ENCODE measurements at regions not wholly inside any gene's neighbourhood (a gene's known extent, or its start where the extent isn't known, plus 50 kb on each side); places are given as distances from the start of the nearest gene placed in this dataset.

DNA sequence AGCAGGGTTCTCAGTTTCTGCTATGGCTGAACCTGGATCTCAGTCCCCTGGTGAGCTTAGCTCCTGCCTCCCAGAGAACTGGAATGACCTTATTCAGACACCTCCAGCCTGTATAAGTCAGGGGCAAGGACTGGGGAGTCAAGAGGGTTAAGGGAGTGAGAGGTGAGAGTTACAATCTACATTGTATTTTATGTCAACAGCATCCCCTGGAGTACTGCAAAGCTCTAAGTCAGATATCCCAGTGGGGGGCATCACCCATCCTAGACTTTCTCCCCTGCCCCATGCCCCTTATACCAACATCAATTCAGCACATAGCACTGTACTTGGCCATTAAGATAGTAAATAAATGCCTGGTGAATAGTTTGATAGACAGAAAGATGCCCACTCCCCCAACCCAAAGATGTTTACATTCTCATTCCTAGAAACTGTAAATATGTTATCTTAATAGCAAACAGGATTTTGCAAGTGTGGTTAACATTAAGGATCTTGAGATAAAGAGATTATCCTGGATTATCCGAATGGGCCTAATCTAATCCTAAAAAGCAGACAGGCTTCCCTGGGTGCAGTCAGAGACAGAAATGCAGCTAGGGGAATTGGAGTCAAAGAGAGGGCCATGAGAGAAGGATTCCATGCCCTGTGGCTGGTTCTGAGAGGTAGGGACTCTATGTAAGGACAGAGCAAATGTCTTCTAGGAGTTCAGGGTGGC, 132.3 kb upstream of the RASGRP1 start:
- FAIRE-seq = no peak

DNA sequence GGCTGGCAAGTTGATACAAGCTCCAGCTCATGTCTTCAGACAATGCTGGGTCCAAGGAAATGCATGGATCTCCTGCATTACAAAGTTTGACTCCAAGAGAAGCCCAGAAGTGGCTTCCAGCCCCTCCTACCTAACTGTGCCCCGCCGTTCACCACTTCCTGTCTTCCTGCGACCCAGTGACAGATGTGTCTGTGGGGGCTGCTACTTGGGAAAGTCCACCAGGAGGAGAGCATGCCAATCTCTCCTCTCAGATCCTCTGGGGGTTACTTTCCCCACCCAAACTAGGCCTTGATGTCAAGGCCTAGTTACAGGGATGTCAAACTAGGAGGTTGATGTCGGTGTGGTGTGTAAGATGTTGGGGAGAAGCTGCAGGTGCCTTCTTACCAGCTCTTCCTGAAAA, 133.6 kb upstream of the RASGRP1 start:
- no peak for FAIRE-seq

DNA sequence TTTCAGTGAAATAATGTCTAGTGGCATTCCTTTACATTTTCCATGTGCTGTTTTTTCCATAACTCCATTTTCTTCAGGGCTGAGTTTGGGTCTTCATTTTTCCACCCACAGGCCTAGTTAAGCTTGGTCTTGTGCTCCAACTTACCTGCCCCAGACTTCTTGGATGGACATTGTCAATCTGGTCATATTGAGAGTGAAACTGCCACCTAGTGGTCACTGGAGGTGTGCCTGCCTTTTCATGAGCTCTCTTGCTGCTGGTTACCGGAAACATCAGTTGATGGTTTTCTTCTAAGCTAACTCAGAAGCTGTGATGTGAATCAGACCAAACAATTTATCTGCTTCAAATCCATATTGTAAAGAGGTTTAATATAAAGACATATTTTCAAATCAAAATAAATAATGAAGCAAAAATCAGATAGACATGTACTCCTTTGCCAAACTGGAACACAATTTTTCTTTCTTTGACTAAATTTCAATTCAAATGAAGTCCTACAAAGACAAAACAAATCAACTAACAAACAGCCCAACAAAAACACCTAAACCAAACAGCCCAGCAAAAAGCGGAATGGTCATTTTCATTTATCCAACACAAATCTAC, 135.1 kb upstream of the RASGRP1 start:
- FAIRE-seq = peak; percentile 79

DNA sequence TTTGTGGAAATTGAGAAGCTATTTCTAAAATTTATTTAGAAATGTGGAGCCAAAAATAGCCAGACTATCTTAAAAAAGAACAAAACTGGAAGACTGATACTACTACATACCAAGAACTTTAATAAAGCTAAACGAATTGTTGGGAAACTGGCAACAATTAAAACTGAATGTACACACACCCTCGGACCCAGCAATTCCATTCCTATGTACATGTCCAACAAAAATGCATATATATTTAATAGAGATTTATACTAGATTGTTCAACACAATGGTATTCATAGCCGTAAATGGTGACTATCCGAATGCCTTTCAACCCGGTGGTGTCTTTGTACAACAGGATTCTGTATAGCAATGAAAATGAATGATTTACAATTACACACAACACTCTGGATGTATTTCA, 136.5 kb upstream of the RASGRP1 start:
- no peak for FAIRE-seq

DNA sequence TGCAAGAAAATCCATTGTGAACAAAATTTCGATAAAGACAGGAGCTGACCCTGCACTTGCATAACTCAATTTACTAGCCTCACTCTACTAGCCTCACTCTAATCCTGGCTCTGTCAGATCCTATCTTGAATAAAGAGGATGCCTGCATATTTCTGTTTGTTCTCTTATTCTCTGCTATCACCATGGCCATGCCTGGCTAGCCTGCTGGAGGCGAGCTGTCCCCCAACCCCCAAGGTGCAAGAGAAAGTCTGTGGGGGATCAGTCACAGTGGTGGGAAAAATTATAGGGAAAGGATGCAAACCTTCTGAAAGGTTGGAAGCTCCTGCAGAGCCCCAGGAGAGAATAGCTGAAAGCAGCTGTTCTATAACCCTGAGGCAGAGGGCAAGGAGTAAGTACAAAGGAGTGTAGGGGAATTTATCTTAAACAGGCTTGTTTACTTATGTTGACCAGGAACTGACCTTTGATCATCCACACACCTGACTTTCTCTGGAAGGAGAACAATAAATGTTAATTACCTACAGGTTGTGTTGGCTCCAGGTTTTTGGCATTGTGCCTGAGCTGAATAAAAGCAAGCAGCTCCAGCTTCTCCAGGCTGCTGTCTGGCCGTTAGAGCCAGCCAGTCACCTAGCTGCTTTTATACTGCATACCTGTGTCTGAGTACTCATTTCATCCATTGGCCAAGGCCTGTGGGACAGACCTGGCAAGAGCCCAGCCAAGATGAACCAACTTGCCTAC, 137.7 kb upstream of the RASGRP1 start:
- no peak for FAIRE-seq

DNA sequence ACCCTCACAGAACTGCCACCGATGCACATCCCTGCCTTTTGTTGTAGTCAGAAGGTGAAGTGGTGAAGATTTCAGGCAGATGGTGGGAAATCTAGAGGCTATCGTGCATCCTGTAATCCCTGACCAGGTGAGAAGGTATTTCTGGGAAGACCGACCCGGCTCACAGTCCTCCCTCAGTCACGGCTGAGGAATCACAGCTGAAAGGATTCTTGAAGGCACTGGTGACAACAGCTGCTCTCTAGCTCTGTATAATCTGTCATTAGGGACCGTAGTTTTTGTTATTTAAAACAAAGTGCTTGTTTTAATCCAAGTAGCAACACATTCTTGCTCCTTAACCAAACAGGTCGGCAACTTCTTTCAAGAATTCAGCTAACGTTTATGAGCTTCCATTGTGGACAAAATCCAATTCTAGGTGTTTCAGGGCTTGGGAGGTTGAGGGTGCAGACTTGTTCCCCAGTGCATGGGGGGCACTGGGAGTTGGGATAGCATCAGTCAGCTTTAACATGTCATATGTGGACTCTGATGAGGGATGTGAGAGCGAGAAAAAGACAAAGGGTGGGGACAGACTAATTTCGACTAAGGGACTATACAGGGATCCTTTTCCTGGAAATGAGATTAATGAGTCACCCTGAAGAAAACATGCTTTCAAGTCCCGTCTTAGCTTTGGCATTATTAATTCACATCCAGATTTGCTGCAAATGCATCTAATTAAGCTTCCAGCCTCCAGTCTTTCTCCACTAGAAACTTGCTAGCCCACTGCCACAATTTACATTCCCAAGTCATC, 141.0 kb upstream of the RASGRP1 start:
- FAIRE-seq = no peak

DNA sequence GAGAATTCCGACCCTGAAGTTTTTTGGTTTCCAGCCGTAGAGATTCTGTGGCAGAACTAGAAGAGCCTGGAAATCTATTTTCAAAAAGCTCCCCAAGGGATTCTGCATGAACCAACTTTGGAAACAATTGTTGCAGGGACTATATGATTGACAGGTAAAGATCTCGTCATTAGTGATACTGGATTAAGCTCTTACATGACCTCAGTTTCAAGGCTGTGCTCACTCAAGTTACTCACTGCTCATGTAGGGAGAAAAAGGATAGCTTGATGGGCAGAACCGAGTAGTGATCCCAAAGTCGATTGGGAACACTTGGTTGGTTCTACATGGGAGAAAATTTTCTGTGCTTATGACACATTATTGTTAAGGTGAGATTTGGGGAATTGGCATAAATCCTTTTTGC, 142.3 kb upstream of the RASGRP1 start:
- no peak for FAIRE-seq

DNA sequence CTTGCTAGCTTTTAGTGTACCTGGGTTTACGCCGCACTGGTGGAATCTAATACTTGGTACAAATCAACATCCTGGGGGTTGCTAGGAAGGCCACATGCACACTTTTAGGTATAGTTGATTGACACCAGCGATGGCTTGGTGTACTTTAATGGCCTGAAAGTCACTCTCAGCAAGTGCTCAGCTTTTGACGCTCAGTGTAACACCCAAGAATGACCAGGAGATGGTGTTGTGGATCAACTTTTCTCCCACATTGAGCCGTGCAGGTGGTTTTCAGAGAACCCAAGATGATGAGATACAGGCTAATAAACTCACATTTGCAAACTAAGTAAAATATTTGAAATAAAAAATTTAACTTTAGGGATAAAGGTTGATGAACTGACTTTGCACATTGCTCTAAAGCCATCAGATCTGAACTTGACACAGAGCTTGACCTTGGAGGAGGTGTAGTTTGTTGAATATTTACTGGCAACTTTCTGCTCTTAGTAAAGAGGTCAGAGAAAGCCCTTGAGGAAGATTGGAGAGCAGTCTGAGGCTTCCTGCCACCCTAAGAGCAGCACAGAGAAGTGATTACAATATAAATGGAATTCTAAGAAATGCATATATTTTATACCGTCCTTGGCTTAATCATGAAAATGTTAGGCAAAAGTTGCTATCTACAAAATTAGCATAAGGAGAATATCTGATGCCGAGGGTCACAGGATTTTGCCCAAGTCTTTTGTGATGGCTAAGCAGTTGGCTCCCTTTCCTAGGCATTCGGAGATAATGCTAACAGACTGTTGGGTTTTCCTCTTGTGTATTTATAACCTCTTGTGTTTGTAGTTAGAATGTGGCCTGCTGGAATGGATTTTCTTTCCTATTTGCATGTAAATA, 143.4 kb upstream of the RASGRP1 start:
- peak; percentile 9 for FAIRE-seq

DNA sequence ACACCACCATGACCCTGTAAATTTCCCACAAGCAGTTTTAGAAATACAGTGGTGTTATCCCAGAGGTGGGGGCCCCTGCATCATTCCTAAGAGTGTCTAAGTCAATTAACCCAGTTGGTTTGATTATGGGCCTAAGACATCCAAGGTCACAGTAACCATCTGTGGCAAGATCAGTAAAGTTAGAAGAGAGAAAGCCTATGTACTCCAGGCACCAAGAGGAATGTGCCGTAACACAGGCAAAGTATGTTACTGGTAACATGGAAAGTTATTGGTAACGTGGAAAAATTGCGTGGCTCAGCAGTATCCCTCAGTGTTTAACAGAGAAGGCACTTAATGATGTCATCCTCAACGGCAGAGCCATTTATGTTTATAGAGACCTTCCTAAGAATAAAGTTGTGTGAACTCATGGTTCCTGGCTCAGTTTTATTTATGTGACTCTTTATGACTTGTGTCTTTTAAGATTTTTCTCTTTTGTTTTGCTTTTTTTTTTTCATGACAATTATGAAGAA, 144.1 kb upstream of the RASGRP1 start:
- FAIRE-seq = no peak

DNA sequence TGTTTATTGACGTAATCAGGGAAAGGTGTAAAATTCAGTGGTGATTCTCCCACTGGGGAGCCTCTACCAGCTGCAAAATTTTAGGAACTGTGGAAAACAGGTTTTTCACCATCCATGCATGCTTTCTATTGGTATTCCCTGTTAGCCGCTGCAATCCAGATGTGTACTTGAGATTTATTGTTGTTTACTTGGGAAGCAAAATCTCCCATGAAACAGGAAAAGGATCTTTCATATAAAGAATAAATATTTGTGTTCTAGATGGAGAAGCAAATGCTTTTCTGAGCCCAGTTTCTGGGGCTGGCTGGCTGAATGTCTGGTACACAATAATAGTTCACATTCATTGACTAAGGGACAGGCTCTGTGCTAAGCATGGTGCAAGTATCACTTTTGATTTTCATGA, 144.6 kb upstream of the RASGRP1 start:
- FAIRE-seq = no peak

DNA sequence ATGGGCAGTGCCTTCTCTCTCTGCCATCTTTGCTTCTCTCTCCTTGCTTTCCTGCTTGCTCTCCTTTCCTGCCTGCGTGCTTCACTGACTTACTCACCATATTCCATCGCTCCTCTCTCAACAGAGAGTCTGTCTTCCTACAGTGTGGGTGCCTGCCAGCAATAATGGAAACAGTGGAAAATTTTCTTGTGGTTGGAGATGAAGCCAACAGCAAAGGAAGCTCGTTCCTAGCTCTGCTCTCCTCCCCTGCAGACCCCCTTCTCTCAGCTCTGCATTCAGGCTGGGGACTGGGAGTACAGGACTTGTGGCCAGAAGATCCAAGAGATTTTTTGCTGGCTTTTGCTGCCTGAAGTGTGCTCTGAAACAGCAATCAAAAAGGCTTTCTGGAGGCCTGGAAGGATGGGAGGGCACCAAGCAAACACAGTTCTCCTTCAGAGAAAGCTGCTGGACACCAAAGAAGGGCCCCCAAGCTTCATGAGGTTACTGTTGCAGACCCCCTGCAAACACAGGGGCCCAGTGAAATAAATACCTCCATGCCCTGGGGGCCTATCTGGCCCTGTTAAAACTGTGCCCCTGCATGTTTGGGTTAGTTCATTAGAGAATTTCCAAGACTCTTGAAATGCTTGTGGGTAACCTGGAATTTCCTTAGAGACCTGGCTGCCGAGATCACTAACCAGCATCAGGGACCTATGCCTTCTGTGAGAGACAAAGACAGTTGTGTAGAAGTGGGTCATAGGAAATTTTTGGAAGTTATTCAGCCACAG, 149.9 kb upstream of the RASGRP1 start:
- FAIRE-seq = no peak

DNA sequence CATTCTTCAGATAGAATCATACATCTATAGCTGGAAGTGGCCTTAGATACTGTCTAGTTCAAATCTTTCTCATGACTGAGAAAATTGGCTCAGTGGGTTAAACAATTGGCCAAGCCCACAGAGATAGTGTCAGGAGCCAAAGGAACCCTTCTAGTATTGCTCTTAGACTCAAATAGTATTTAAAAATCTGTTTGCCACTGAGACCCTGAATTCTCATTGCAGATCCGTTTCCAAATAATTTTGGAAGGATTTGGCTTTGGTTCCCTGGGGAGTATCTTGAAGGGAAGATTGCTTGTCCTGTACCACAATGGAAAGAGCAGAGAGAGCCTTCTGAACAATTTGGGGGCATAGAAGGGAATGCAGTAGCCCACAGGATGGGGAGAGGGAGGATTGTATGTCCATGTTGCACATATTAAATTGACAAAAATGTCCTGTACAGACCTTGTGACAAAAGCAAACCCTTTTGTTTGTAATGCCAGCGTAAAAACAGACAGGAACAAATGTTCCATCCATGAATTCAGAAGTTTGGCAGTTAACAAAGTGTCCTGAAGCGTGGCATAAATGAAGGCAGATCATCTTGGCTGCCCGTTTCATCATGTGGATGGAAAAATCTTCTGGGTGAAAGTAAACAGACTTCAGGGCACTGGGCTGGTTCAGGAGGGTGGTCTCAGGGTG, 156.4 kb upstream of the RASGRP1 start:
- FAIRE-seq = no peak

DNA sequence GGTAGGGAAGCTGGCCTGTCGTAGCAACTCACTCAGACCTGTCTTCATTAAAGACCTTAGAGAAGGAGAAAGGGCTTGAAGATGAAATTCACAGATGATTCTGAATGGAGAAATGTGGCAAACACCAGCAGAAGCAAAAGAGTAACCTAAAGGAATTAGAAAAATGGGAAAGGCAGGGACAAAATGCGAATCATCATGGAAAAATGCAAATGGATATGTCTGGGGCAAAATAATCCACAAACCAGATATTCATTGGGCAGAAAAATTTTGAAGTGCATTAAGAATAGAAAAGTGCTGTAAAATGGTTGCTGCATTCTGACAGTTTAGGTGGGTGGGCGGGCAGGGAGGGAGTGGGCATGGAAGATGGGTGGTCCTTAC, 156.9 kb upstream of the RASGRP1 start:
- no peak for FAIRE-seq

DNA sequence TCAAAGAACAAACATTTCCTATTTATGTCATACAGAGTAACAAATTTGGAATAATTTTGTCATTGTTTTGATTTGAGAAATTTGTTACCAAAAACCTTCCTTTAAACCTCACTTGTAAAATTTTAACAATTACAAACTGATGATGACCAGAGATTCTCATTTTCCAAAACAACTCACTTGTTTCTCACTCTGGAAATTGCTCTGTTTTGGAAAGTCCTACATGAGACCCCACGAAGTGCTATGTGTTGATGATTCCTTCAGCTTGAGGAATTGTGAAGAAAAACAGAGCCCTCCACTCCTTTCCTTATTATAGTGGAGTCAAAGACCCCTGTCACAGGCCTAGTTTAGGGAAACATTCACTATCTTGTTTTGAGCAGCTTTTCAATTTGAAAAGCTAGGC, 157.6 kb upstream of the RASGRP1 start:
- no peak for FAIRE-seq

DNA sequence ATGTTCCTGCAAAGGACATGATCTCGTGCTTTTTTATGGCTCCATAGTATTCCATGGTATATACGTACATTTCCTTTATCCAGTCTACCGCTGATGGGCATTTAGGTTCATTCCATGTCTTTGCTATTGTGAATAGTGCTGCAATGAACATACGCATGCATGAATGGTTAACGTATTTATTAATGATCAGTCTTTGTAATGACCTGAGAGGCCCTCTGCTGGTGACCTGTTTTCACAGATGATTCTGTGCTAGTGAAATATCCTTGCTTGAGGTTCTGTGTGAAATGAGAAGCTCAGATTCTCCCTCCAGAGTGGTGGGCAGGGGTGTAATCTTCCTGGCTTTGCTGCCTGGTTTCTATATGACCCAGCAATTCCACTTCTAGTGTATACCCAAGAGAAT, 160.2 kb upstream of the RASGRP1 start:
- FAIRE-seq = no peak

DNA sequence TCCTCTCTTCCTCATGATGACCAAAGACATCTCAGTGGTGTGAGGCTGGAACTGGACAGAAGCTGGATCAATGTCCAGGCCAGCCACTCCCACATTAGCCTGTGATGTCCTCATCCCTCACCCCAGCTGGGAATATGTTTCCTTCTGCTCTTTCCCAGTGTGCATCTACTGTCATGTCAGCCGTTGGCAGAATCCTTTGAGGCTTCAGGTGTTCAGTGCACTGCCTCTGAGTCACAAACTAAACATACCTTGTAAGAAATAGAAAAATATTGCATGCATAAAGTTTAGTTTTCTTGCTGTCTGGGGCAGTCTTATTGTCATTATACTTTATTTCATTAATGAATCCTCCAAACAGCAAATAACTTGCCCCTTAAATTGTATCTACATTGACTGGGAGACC, 161.6 kb upstream of the RASGRP1 start:
- no peak for FAIRE-seq

DNA sequence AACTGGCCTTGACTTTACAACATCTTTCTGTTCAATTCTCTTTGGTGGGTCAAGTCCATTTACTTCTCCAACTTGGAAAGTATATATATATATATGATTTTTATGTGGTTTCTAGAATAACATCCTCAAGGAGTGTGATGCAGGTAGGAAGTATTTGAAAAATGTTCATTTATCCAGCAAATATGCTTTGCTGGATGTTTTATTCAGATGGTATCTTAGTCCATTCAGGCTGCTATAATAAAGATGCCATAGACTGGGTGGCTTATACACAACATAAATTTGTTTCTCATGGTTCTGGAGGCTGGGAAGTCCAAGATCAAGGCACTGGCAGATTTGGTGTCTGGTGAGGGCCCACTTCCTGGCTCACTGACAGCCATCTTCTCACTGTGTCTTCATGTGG, 168.7 kb upstream of the RASGRP1 start:
- no peak for FAIRE-seq

DNA sequence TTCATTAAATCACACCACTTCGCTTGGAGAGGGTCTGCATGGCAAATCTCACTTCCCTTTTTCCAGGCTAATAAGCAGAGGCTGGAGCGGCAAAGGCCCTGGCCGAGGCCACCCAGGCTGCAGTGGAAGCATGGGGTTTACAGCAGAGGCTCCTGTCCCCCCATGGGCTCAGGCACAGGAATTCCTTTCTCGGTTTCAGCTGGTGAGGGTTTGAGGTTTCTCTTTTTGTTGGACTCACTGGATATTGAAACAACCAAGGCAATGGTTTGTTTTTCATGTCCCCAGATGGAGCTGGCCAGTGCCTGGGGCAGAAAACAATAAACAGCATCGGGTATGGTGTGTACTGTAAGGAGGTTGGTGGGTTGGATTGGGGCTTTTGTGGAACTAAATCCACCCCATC, 175.6 kb upstream of the RASGRP1 start:
- no peak for FAIRE-seq

DNA sequence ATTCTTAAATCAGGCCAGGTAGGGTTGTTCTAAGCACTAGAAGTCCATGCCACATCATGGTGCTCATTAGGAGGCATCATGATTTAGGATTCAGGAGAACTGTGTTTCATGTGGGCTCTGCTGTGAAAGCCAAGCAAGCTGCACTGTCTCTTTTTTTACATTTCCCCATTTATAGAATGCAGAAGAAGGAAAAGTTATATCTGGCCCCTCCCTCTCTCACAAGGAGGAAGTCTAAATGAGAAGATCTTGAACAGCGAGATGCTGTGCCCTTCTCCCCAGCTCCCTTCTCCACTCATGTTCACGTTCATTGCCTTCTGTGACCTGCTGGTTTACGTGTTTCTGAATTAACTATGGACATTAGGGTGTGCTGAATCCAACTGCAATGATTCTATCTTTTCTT, 178.5 kb upstream of the RASGRP1 start:
- FAIRE-seq = no peak

DNA sequence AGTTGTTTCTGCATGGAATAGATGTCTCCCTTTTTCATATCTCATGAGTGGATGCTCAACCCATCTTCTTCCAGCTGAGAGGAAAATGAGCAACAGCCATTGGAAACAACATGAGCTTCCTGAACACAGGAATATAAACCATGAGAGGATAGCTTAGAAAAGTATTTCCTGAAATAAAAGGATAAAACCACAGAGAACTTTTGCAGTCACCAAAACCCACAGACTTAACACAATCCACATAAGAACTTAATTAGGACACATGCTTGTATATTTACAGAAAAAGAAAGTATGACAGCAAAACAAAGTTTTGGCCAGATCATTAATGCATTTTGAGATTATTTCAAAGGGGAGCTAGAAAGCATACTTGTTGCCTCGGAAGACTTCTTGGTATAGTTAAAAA, 180.5 kb upstream of the RASGRP1 start:
- FAIRE-seq = no peak

DNA sequence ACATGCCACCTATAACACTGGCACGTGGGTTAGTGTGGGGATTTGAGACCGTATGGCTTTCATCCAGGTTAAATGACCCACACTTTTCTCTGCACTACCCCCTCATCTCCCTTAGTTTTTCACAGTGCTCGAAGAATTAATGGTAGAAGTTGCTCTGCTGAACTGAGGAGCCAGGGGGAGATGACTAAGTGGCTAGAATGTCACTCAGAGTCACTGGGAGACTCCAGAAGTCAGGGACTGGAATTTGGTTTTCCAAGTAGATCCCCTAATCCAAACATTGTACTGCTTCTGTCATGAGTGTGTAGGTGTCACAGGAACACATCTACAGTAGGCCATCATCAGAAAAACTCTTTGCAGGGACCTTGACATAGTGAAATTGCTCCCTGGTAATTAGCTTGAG, 181.0 kb upstream of the RASGRP1 start:
- no peak for FAIRE-seq
